Thoracic aorta (tissue), 2 donors: ENCODE measurements at regions not wholly inside any gene's neighbourhood (a gene's known extent, or its start where the extent isn't known, plus 50 kb on each side); places are given as distances from the start of the nearest gene placed in this dataset.

ENCODE experiments used
- ATAC-seq: fragments of 150-250 bp; one replicate; pipeline ENCODE4 v1.8.0; 2017; ENCODE audit warnings: low read depth; ENCODE audit not compliant: insufficient number of reproducible peaks, low FRiP score
- DNase-seq: peaks from one replicate; pipeline ENCODE4 v3.0.0-alpha.2; 2020; ENCODE audit warnings: low spot score
- H3K27ac ChIP-seq, 2 donors: fragments of 200-600 bp; sonication (generic); 1 replicate in 1 of 2; 2 replicates in 1 of 2; pipeline ENCODE4 v1.5.1; 2016; ENCODE audit warnings: mild to moderate bottlenecking in 2 of 2, moderate library complexity in 2 of 2
- H3K27me3 ChIP-seq: fragments of 200-600 bp; sonication (generic); replicated peaks from 2 replicates; pipeline ENCODE4 v1.6.0; 2016; ENCODE audit warnings: mild to moderate bottlenecking; ENCODE audit not compliant: insufficient read depth
- H3K36me3 ChIP-seq: fragments of 200-600 bp; sonication (generic); one replicate; pipeline ENCODE4 v1.5.1; 2016
- H3K4me1 ChIP-seq, 2 donors: fragments of 200-600 bp; sonication (generic); 1 replicate in 1 of 2; 2 replicates in 1 of 2; pipeline versions ENCODE4 v1.5.1 to v1.6.0; 2016; ENCODE audit warnings: low read depth in 2 of 2, mild to moderate bottlenecking in 1 of 2; ENCODE audit not compliant: control insufficient read depth in 1 of 2
- H3K4me3 ChIP-seq: fragments of 200-600 bp; sonication (generic); 2 replicates; pipeline ENCODE4 v1.5.1; 2016; ENCODE audit warnings: mild to moderate bottlenecking
- H3K9me3 ChIP-seq: fragments of 200-600 bp; sonication (generic); 2 replicates; pipeline ENCODE4 v1.5.1; 2016
- CTCF ChIP-seq: fragments of 200-600 bp; sonication (generic); IDR thresholded peaks from one replicate; pipeline ENCODE4 v1.5.1; 2019; ENCODE audit warnings: antibody characterized with exemption

GRCh38 chr6:126897758-126898157 is 220.7 kb upstream of the RSPO3 start:
- ATAC-seq (no peak), DNase-seq (no peak)
- no peaks in the 10 kb centered on the region for H3K4me1 ChIP-seq

GRCh38 chr6:126904176-126904575 is 214.3 kb upstream of the RSPO3 start:
- Histone ChIP-seq H3K9me3 (no peaks in the 10 kb centered on the region), H3K36me3 (no peaks in the 10 kb centered on the region), H3K27ac (no peak overlapping the region), H3K4me1 (no peaks in the 10 kb centered on the region), H3K27me3 (no peaks in the 10 kb centered on the region), H3K4me3 (no peak overlapping the region)
- DNase-seq (no peak), ATAC-seq (no peak)
- TF ChIP-seq CTCF = no peak

More at GRCh38 chr6:126897758-126898157, 220.7 kb upstream of the RSPO3 start:
- no peak for TF ChIP-seq CTCF
- Histone ChIP-seq H3K9me3 (no peaks in the 10 kb centered on the region), H3K4me3 (no peak overlapping the region), H3K27me3 (no peaks in the 10 kb centered on the region), H3K36me3 (no peaks in the 10 kb centered on the region), H3K27ac (no peak overlapping the region)

GRCh38 chr6:126905917-126906316 is 212.6 kb upstream of the RSPO3 start:
- Histone ChIP-seq H3K4me3 (no peak overlapping the region), H3K9me3 (no peaks in the 10 kb centered on the region), H3K4me1 (no peaks in the 10 kb centered on the region), H3K36me3 (no peaks in the 10 kb centered on the region), H3K27me3 (no peaks in the 10 kb centered on the region), H3K27ac (no peak overlapping the region)
- no peak for DNase-seq
- no peak for TF ChIP-seq CTCF
- no peak for ATAC-seq

GRCh38 chr6:126907312-126907711 is 211.2 kb upstream of the RSPO3 start:
- no peak for DNase-seq
- Histone ChIP-seq H3K27ac (no peak overlapping the region), H3K36me3 (no peaks in the 10 kb centered on the region), H3K9me3 (no peaks in the 10 kb centered on the region), H3K4me1 (no peaks in the 10 kb centered on the region), H3K27me3 (no peaks in the 10 kb centered on the region), H3K4me3 (no peak overlapping the region)
- TF ChIP-seq CTCF = no peak
- ATAC-seq = no peak

- Histone ChIP-seq H3K36me3 (no peaks in the 10 kb centered on the region), H3K4me1 (no peaks in the 10 kb centered on the region), H3K27me3 (no peaks in the 10 kb centered on the region), H3K4me3 (no peak overlapping the region), H3K9me3 (no peaks in the 10 kb centered on the region), H3K27ac (no peak overlapping the region)
- TF ChIP-seq CTCF = no peak
- ATAC-seq = no peak
- DNase-seq = no peak
Measured at GRCh38 chr6:126907996-126908395, 210.5 kb upstream of the RSPO3 start.
